GM19452 (cell line): ENCODE measurements at regions not wholly inside any gene's neighbourhood (a gene's known extent, or its start where the extent isn't known, plus 50 kb on each side); places are given as distances from the start of the nearest gene placed in this dataset.
"Not testable (repeated sequence)": the region's sequence is repeated elsewhere in the genome, so short reads cannot be mapped to it uniquely, and the experiment has no call there.

Experiments
- ATAC-seq: cut with Tn5 transposase; IDR thresholded peaks from one replicate; pipeline ENCODE4 v1.9.1; 2021; ENCODE audit not compliant: unreplicated experiment

DNA sequence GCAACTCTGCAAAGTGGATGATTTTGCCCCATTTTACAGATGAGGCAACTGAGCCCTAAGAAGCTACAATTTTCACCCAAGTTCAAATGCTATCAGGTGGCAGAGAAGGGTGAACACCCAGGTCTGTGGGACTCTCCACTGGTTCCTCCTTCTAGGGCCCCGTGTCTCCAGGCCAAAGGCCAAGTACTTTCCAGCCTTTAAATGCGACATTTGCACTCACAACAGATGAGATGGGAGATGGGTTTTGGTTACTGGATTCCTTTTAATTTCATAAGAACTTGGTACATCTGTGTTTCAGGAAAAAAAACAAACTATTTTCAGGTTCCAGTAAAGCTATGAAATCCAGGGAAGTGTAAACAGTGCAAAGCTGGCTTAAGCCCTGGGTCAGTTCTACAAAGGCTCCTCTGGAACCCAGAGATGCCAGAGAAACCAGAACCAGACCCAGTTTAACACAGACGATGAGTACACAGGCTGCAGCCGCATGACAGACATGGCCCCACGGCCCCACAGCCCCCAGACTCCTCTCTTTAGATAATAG is 361.7 kb downstream of the ANAPC1 start:
- no peak for ATAC-seq

DNA sequence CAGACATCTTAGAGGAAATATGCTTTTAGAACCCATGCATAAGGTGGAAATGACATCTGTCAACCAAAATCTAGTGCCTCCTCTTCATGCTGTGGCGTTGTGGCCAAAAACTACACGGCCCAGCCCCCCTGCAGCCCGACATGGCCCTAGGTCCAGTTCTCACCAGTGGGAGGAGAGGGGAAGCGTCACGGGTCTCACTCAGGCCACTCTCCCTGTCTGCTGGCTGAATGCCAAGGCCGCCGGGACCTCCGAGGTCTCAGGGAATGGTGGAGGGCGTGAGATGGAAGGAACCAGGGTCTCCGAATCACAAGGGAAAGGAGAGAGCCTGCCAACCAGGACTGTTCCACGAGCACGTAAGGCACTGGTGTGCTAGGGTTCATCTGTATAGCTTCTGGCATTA is 361.0 kb downstream of the ANAPC1 start:
- no peak for ATAC-seq

DNA sequence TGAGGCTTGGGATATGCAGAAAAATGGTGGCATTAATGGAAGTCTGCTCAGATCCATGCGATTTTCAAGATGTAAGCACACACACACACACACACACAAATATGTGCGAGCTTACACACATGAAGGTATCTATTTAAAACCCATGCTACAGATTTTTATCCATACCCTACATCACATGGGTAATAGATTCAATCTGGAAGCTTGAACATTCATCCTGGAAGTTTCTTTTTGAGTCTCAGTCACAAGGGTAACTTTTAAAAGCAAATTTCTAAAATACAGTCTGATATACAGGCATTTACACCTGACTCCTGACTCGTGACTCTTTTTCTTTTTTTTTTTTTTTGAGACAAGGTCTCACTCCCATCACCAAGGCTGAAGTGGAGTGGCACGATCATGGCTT is 359.0 kb downstream of the ANAPC1 start:
- ATAC-seq, result not testable (repeated sequence)

DNA sequence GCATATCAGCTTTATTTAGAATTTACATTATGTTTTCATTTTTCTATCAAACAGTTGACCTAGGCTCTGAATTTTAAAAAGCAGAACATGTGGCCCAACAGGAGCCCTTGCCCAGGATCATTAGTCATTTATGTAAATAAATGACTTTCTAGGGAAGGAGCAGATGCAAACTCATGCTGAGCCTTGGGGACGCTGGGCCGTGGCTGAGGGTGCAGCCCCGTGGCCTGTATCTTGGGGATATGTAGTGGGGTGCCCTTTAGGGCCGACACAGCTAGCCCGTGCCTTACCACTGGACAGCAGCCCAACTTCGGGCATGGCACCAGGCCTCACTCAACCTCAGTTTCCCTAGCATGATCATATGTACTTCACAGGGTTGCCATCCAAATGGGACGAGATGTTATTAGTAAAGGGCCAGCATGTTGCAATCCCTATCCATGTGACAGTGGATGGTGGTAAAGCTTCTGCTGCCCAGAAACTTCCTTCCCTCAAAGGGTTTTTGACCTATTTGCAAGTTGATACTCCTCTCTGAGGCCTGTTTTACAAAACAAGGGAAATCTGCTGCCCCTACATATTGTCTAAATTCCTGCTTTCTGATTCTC is 357.9 kb downstream of the ANAPC1 start:
- not testable (repeated sequence) for ATAC-seq

DNA sequence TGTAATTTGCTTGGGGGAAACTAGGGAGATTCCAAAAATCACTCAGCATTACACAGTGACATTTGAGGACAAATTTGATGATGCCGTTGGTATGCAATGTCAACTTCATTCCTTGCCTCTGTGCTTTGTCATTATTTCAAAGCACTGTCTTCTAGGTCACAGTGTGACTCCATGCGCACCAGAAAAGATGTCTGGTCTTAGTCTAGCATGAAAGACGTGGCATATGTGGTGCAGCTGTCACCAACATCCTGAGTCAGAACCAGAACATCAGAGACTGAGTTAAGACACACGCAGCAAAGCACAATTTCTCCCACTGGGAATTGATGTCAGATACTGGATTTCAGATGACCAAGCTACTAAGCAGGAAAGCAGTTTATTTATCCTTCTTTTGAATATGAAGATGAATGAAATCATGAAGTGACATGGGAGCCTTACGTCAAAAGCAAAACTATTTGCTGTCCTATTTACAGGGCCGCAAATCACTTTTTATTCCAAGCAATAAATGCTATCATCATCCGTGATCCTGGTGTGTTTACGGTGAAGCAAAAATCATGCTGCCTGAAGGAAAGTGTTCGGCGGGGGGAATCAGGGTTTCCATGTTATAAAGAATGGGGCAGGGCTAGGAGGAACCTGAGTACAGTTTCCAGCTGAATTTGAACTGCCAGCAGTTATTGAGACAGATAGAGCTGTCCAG is 356.1 kb downstream of the ANAPC1 start:
- not testable (repeated sequence) for ATAC-seq

DNA sequence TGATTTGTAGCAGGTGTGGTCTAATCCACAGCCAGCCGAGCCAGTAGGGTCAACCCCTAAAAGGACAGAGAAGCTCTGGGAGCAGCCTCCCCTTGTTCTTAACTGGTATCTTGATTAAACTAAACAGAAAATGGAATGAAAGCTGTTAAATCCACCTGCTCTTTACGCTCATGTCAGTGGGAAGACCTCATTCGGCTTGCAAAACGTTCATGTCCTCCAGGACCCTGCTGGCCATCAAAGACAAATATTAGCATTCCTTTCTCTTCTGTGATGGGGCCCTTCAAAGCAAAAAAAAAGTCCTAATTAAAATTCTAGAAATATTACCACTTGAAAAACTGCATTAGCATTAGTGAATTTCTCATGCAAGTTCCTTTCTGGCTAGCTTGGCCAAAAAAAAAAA is 355.0 kb downstream of the ANAPC1 start:
- not testable (repeated sequence) for ATAC-seq

DNA sequence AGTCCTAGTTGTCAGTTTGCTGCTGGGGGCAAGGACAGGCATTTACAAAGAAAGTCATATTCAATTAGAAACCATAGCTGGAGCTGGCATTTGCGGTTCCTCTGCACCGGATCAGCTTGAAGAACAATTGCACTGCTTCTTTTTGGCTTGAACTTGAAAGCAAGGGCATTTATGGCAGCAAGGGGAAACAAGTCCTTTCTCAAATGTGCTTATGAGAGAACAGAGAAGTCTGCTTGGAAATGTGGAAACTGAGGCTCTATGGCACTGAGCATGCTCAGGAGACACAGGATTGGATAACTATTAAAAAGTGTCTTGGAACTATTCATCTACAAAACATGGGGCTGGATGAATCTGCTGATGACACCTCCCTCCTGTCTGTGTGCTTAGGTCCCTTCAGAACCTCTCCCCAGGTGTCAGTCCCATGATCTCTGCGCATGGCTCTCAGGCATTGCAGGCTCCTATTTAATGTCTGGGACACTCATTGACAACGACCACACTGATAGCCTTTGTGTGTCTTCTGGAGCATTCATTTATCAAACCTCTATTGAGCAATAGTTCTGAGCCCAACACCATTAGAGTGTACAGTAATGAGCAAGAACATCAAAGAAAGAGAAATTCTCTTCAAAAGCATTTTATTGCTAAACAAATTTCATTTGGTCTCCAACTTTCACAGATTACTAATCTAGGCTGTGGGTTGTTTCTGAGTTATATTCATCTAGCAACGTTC is 353.6 kb downstream of the ANAPC1 start:
- not testable (repeated sequence) for ATAC-seq

DNA sequence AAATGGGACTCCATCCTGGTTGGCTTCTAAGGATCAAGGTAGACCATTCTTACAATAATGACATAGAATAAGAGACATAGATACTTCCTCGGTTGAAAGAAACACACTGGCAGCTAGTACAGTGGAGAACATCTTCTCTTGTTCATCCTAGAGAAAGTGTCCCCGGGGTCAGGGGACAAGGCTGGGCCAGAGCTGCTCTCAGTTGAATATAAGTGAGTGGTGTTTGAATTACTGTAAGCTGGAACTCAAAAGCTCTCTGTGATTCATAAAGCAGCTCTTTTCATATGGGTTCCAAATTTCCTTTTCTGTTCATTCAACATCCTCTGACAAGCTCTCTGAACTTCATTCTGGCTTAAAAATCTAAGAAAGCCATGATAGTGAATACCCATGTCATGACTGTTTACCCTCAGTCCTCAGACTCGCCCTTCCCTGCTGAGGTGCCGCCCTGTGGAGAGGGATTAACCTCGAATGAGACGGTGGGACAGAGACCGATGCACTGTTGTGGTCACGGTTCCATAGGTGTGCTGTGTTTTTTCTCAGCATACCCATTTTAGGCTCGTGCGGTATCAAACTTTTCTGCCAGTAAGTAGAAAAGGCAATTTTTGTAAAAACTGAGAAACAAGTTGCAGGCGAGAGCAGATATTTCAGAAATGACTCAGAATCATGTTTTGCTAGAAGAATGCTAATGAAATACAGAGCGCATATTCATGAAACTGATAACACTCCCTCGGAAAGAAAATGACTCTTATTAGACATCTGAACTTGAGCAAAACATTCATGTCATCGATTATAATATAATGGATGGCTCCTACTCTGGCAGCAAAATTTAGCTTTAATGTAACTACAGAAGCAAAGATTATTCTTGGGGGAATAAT is 351.1 kb downstream of the ANAPC1 start:
- ATAC-seq, result not testable (repeated sequence)

DNA sequence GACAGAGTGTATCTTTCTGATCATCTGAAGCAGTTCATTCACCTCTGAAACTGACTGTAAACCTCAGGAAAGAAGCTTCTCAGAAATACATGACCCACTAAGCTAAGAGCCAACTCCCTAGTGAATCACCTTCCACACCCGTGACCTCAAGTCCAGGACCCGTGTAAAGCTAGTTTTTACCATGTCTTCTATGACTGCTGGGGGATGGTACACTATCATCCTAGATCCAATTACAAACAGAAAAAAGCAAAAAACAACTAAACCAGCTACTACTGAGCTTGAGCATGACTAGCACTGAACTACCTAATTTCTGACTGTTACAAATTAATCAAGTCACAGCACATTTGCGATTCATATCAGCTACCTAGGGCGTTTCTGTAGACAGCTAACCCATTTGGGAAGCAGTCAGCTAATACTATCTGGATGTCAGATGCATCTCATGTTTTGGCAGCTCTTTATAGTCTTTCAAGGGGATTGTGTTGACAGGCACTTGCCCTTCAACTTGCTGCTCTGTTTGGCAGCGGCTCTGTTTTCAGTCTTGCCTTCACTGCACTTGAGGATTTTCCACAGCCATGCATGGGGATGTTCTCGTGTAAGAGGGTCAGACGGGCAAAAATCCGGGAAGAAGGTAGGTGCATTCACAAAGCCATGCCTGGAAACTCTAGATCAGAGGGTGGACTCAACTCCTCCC is 350.3 kb downstream of the ANAPC1 start:
- ATAC-seq, result not testable (repeated sequence)

DNA sequence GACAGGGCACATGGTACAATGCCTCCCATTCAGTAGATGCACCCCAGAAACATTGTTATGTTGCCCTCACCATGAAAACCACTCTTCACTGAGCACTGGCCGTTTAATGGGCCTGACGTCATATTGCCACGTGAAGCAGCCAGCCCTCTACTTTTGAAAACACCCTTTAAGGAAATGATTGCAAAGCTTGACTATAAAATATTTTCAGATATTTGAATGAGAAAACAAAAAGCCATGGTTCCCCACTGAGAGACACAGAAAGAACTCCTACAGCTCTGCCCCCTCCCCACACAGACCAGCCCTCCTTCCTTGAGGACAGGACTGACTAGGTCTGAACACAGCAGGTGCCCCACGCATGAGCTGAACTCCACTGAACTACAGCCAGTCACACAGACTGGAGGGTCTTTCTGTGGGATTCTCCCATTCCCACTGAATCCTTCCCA is 349.1 kb downstream of the ANAPC1 start:
- no peak for ATAC-seq

DNA sequence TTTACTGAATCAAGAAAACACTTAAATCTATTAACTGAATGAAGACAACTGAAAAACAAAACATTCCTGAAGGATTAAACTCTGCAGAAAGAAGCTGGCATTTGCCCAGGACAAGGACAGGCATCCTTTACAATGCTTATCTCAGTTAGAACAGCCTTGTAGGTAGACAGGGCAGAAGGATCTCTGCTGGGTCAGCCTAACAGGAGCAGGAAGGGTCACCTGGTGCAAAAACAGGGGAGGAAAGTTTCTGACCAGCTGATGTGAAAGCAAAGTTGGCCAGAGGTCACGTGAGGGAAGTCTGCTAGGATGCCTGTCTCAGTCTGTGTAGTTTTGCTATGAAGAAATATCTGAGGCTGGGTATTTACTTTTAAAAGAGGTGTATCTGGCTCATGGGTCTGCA is 348.6 kb downstream of the ANAPC1 start:
- no peak for ATAC-seq

DNA sequence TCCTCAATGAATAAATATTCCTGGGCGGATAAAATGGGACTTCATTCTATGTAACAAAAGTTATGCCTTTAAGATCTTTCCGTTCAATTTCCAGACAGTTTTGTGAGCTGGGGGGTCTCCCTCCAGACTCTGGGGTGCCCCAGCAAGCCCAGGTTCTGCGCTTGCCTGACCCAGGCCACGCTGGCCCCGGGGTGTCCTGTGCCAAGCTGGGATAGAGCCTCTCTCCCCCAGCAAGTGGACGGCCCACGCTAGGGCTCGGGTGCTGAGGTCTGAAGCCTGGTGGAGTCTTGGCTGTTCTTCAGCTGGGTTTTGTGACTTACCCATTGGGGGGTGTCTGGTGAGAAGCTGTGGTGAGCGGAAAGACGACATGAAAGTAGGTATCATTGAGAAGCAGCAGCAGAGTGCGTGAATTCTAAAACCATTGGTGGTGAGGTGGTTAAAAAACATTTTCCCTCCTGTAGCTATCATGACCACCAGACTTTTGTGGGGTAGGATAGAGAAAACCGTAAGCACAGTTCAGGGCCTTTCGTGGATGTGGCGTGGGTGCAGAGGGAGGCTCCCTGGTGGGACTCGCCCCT is 346.8 kb downstream of the ANAPC1 start:
- ATAC-seq, result no peak

DNA sequence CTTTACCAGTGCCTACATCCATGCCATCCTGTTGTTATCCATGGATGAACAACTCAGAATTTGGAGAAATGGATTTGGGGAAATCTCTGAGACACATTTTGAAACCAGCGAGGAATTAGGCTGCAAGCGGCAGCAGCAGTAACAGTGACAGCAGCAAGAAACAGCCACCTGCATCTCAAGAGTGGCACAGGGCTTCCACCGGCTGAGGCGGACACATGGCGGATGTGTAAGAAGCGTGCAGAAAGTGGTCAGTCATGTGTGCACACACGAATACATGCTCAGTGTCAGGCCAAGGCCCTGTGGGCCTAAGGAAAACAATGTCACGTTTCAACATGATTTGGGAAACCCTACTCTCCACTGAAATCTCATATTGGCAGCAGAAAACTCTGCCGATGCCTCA is 344.0 kb downstream of the ANAPC1 start:
- ATAC-seq, result not testable (repeated sequence)

DNA sequence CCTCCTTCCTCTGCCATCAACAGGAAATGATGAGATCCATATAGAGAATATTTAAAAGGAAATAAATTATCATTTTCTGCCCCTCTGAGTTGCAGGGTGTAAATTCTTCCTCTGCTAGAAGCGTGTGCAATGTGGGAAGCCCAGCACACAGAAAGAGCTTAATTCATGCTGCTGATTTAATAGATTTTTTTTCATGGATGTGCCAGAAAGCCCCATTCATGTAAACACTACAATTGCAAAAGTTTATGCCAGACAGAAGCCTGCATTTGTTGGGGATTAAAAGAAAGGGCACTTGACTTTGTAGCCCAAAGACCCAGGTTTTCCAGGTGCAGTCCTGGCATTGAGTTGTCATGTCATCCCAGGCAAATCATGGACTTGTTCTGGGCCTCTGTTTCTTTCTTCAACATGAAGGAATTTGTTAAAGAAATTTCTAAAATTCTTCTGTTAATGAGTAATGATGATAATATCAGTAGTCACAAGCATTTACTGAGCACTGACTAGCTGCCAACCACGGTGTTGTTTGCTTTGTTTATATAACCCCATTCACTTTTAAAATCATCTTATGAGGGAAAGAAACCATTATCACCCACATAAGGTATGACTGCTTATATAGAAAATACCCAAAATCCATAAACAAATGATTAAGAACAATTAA is 341.7 kb downstream of the ANAPC1 start:
- ATAC-seq, result not testable (repeated sequence)

DNA sequence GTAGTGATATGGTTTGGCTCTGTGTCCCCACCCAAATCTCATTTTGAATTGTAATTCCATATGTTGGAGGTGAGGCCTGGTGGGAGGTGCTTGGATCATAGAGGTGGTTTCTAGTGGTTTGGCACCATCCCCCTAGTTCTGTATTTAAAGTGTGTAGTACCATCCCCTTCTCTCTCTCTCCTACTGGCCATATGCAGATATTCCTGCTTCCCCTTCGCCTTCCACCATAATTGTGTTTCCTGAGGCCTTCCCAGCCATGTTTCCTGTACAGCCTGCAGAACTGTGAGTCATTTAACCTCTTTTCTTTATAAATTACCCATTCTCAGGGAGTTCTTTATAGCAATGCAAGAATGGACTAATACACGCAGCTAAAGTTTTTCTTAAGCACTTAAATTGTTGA is 340.0 kb downstream of the ANAPC1 start:
- not testable (repeated sequence) for ATAC-seq

DNA sequence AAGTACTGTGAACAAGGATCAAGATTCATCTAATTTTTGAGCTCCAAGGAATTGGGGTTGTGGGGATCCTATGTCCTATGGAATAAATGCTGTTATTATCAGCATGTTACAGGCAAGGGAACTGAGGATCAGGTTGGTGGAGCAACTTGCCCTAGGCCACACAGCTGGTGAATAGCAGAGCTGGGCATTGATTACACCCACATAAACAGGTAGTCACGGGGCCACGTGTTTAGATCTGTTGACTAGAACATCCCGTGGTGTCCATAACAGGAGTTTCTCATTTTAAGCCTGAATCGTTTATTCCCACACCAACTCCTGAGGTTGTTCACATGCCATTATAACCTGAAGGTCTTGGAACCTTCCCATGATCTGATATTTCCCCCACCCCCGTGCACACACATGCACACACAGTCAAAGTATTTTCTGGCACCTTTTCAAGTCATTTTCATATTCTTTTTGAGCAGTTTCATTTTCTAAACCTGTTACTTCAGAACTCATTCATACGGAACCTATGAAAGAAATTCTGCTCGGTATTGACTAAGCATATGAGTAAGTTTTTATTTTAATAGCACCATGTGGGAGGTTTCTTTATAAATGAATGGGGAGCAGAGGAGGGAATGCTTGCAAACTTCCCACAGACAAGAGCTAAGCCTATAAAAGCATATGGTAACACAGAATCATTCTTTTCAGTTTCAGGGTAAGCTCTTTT is 338.1 kb downstream of the ANAPC1 start:
- not testable (repeated sequence) for ATAC-seq

DNA sequence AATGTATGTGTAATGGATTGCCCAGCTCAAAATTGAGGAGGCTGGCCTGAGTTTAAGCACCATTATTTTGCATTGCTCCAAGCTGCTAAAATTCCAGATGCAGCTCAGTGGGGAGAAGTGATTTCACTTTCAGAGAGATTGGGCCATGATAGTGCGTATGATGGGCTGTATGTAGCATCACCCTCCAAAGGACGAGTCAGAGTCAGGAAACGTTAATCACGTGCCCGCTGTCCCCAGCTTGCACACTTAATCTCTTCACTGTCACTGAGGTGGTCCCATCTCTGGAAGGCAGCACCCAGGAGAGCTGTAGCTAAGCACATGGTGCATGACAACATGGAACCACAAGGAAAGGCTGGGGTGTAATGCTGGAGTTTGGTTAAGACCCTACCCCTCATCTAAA is 337.4 kb downstream of the ANAPC1 start:
- ATAC-seq, result not testable (repeated sequence)

DNA sequence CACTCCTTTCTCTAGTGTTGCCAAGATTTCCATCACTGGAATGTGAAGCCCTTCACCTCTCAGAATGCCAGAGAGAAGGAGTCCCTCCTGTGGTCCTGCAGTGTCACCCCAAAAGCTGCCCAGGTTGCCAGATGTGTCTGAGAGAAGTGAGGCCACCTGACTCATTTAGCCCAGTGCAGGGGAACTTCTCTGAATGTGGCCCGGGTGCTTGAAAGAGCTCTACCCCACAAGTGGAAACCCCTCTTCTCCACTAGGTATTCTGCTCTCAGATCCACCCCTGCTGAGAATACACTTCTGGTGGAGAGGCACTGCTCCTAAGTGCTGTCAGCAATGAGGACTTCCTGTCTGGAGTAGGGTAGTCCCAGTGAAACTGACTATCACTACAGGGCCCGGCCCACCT is 334.8 kb downstream of the ANAPC1 start:
- not testable (repeated sequence) for ATAC-seq

DNA sequence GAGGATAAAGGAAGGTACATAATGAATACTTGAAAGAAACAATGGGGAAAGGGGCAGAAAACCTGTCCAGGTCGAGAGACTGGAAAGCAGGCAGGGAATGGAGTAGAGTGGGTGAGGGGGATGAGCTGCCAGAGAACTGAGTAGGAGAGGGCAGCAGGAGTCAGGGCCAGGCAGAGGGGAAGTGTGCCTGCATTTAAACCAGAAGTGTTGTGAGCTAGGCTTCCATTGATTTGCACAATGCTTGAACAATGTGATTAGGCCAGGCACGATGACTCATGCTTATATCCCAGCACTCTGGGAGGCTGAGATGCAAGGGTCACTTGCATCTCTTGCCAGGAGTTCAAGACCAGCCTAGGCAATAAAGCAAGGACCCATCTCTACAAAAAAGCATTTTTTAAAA is 332.6 kb downstream of the ANAPC1 start:
- ATAC-seq, result not testable (repeated sequence)
